GM18909 (cell line): ENCODE measurements at regions not wholly inside any gene's neighbourhood (a gene's known extent, or its start where the extent isn't known, plus 50 kb on each side); places are given as distances from the start of the nearest gene placed in this dataset.

Source experiments
- ATAC-seq: cut with Tn5 transposase; IDR thresholded peaks from one replicate; pipeline ENCODE4 v1.9.1; 2021; ENCODE audit warnings: mild to moderate bottlenecking; ENCODE audit not compliant: unreplicated experiment, poor library complexity

DNA sequence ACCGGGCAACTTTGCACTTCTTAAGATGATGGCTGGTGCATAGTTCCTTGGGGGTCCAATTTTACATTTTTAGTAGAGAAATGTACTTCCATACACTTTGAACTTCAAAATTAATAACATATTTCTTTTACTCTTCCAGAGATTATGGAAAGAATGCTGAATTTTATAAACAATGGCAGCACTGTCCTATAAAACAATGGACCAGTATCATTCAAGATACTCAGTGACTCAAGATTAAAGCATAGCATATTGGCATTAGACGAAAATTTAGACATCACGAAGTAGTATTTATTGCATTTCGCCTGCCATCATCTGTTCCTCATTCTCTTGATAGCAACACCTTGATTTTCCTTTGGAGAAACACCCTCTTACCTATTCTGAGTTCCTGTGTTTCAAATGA is 118.3 kb upstream of the ATF7IP start:
- no peak for ATAC-seq

DNA sequence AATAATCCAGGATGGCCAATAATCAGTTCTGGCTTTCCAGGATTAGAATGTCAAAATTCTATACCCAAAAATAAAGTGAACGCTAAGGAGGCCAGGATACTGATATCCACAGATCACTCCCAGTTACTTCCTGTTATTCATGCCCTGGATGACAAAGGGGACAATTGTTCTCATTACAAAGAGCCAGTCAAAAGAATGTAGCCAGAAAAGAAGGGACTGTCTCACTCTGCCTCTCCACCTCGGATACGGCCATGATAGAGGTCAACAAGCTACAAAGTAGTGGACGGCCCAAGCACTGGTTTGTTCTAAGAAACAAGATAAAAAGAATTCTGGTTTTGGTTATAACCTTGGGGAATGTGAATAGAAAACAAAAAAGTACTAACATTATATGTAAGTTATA is 116.1 kb upstream of the ATF7IP start:
- no peak for ATAC-seq

DNA sequence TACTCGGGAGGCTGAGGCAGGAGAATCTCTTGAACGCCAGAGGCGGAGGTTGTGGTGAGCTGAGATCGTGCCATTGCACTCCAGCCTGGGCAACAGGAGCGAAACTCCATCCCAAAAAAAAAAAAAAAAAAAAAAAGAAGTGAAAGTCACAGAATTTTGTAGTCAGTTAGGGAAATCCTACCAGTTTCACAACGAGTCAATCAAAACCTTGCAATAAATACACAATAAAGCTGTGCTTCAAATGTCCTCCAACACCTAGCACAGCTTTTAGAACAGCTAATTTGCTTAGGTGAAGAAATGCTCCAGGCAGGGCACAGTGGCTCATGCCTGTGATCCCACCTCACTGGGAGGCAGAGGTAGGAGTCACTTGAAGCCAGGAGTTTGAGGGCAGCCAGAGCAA is 112.8 kb upstream of the ATF7IP start:
- ATAC-seq: no peak

DNA sequence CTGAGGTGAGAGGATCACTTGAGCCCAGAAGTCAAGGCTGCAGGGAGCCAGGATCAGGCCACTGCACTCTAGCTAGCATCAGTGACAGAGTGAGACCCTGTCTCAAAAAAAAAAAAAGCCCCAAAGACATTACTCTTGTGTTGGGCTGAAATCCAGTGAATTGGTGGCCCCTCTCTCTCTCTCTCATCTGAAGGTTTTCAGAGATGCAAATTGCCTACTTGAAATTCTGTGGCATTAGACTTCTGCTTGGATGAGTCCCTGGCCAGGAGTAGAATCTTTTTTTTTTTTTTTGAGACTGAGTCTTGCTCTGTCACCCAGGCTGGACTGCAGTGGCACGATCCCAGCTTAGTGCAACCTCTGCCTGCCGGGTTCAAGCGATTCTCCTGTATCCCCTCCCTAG is 112.0 kb upstream of the ATF7IP start:
- ATAC-seq: no peak

DNA sequence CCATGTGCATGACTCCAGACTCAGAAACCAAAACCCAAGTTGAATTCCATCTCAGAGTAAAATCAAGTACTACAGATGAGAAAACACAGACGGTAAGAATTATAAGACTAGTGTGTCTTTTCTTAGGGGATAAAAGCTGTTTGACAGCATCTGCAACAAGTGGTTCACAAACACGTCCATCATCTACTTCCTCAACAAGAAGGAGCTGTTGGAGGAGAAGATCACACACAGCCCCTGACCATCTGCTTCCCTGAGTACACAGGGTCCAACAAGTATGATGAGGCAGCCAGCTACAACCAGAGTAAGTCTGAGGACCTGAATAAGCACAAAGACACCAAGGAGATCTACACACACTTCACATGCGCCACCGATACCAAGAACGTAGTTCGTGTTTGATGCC is 110.7 kb upstream of the ATF7IP start:
- no peak for ATAC-seq

DNA sequence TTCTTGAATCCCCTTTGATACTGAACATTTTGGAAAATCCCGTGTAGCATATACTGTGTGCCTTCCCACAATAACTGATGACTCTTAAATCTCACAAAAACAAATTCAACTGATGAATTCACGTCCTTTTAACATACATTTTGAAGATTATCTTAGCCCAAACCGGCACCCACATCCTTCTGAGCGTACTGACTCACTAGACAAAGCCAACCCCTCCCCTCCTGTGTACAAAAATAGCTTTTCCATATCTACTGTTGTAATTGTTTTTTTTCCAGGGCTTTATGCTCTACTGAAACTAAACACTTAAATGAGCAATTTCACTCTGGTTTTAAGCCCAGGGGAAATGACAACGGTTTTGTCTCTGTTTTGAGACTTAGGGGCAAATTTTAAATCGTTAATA is 109.4 kb upstream of the ATF7IP start:
- no peak for ATAC-seq

DNA sequence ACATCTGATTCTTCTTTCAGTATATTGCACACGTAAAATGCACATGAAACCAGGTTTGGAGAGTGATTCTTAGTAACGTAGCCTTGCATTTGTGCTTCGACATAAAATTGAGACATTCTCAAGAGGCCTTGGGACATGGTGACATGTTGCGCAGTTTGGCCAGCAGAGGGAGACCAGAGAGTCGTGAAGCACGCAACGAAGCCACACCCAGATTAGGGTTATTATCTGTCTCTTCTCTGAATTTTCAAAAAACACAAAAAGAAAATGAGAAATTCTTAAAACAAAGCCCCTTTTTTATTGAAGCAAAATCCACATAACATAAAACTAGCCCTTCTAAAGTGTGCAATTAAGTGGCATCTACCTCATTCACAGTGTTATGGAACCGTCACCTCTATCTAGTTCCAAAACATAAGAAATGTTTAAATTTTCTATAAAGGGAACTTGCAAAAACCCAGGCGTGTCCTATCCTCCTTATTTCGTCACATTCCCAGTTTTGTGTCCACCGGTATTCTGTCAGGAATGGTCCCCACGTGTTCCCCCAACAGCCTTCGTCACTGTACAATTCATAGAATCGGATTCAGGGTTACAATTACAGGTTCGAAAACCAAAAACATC is 108.8 kb upstream of the ATF7IP start:
- peak; percentile 66 for ATAC-seq

DNA sequence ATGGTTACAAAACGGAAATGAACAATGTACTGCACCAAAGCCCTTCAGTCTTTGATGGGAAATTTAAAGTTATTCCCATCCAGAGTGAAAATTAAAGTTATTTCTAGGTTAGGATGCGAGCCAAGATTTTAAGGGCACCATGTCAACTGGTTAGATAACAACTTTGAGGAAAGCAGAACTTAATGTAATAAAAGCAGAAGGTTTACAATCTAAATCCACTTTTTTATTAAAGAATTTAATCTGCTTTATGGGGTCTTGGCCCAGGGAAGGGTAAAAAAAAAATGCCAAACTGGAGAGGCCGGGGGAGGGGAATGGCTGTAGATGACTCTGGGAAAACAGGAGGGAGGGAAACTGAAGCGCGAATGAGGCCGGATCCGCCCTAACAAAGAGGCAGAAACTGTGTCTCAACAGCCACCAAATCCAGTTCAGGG is 108.2 kb upstream of the ATF7IP start:
- no peak for ATAC-seq

DNA sequence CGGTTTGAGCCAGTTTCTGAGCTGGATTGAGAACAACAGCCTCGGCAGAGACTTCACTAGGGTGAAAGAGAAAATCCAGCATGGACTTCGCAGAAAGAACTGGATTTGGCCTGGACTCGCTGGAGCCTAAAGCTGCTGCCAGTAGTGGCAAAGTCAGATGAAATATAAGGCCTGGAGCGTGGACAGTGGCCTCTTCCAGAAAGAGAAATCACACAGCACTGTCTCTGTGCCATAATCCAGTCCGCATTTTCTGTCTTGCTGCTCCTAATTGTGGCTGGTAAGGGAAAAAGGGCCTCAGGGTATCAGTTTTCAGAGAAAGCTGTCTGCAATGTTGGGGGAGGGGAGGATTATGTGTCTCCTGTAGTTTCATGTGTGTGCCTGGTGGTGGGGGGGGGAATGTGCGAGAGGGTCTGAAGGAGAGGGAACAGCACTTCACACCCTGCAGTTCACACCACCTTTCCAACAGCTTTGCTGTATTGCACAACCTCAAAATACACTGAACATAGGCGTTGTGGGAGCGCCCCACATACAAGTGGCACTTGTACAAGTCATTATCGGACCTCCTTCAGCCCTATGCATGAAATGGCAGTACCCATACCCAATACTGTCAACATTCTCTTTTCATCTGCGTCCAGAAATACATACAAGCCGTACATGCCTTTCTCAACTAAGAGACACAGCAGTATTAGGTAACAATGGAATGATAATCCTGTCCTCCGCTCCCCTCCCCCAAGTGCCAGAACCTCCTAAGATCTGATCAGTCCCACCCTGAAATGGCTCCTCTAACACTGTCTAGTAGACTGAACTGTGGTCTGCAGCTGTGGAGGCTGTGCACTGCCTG is 107.5 kb upstream of the ATF7IP start:
- peak; percentile 69 for ATAC-seq

DNA sequence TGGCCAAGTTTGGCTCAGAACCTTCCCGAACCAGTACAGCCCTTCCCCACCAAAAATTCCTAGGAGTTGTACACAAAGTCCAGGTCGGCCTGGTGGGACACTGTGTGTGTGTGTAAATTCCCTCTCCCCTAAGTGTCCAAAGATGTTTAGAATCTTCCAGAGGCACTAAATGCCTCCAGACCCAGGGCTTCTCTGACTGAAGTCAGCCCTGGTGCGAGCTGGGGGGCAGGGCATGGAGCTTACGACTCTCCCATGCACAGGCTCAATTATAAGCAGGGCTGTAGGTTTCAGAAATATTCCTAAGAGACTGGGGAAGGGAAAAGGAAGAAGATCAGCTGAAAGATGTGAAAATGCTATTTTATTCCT is 106.9 kb upstream of the ATF7IP start:
- no peak for ATAC-seq

DNA sequence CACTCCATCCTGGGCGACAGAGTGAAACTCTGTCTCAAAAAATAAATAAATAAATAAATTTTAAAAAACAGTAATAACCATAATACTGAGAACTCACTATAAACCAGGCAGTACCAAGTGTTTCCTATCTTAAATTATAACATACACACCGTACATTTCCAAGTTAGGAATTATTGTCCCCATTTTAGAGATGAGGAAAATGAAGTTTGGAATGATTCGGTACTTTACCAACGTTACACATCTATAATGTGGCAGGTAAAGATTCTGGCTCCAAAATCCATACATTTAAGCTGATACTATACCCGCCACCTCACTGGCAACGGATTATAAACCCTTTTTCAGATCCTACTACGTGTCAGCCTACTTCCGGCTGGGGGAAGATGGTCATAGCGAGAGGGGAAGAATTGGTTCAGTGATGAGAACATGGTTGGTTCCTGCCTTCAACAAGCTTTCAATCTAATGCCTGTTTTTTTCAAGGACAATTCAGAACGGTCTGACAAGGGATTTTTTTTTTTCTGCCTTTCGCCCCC is 105.9 kb upstream of the ATF7IP start:
- no peak for ATAC-seq

DNA sequence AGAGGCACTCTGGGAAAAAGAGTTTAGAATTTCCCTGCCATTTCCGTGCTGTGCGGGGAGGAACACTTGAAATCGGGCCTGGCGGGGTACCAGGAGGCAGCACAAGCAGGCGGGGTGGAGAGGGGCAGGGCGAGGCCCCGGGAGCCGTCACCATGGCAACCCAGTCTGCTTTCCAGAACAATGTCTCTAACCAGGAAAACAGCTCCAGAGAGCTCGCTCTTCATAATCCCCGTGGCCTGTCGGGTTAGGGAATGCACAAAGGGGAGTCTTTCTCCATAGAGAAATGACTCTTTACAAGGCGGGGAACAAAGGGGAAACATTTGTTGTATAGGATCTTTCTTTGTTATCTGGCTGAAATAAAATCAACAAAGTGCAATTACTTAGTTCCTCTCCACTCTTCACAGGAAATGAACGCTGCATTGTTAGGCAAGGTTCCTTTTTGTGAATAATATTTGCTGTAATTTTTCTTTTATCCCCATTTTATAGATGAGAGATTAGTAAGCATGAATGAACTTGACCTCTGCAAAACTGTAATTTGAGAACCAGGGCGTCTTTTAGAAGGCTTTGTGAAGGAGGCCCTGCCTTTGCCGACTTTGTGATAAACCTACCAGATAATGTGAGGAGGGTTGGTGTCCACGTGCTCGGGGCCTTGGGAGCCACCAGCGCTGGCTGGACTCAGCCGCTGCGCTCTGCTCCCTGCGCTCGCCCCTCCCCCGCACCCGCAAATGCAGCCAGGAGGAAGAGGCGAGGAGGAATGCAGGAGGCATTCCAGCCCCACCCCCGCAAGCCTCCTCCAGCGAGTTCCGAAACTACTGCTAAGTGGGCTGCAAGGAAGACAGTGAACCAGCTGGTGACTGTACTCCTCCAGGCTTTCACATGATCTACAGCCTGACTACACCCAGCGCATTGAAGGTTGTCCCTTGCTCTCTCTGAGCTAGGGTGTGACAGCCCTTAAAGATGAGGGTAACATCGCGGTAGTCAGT is 105.2 kb upstream of the ATF7IP start:
- no peak for ATAC-seq

DNA sequence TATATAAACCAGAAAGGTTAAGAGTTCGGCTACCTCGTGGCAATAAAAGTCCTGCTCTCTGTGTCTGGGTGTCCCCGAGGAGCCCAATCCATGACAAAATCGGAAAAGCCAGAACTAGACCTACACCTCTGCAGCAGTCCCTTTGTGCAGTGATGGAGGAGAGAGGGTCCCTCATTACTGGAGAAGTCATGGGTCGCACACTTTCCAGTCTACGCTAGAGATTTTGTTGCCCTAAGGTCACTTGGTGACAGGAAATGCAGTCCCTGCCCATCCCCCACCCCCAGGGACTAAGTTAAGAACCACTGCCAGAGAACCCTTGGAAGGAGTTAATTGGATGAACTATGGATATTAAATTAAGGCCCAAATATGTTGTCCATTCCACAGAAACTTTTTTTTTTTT is 104.4 kb upstream of the ATF7IP start:
- no peak for ATAC-seq

DNA sequence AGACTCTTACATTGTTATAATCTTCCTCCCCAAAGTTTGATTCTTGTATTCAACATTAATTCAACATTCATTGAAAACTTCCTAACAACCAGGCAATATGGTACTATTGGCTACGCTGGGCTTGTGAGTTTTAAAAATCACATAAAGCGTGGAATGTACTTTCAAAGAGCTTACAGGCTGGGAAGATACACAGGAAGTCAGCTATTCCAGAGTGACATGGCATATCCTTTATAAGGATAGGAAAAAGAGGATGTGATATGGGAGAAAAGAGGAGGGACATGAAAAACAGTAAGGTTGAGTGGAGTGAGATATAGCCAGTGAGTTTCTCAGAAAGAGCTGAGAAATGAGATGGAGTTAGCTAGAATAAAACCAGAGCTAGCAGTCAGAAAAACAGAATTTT is 103.6 kb upstream of the ATF7IP start:
- no peak for ATAC-seq

DNA sequence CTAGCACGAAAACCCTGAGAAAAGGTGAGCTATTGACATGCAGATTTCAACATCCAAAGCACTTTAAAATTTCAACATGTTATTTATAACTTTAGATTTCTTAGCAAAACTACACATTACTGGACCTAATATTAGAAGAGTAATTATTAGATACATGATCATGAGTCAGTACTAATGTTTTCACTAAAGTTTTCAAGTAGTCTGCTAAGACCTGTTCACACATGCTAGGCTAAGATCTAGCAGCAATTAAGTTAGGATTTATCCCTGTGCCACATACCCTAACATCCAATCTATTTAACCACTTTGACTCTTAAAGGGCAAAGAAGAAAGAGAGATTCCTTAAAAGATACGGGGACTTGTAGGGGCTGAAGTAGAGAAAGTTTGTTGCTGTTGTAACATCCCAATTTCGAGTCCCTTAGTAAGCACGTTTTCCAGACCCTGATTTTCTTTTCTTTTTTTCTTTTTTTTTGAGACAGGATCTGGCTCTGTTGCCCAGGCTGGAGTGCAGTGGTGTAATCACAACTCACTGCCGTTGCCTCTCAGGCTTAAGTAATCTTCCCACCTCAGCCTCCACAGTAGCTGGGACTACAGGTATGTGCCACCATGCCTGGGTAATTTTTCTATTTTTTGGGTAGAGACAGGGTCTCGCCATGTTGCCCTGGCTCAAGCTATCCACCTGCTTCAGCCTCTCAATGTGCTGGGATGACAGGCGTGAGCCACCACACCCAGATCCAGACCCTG is 102.5 kb upstream of the ATF7IP start:
- ATAC-seq: no peak

DNA sequence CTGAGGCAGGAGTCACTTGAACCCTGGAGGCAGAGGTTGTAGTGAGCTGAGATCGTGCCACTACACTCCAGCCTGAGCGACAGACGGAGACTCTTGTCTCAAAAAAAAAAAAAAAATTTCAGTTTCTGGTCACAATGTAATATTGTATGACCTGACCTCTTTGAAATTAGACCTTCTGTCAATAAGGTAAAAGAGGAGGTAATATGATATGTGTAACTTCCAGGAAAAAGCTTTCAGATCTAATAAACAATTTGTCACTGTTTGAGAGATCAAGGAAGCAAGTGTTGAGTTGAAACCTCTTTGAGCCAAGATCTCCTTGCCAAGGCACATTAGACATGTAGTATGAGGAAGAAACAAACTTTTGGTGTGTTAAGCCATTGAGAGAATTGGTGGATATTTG is 101.7 kb upstream of the ATF7IP start:
- no peak for ATAC-seq

DNA sequence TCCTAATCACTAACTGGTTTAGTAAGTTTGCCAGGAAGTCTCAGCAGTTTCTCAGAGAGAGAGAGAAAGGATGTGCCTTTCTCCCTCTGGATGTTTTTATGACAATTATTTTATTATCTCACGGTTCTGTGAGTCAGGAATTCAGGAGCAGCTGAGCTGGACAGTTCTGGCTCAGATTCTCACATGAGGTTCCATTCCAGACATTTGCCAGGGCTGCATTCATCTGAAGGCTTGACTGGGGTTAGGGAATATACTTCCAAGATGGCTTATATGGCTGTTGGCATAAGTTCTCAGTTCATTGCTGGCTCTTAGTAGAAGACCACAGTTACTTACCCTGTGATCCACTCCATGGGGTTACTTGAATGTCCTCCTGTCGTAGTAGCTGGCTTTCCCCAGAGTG is 101.2 kb upstream of the ATF7IP start:
- ATAC-seq: no peak

DNA sequence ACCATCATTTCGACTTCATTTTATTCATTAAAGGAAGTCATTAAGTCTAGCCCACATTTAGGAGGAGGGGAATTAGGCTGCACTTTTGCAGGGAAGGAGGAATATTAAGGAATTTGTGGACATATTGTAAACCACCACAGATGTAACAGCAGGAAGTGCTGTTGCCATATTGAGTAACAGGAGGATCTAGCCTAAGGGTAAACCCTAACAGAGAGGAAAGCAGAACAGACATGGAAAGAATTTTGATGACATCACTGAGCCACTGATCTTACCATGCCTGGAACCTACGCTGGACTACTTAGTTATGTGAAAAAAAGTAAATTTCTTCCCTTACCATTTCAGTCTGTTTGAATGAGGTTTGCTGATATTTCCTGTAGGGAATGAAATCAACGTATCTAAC is 100.7 kb upstream of the ATF7IP start:
- no peak for ATAC-seq

DNA sequence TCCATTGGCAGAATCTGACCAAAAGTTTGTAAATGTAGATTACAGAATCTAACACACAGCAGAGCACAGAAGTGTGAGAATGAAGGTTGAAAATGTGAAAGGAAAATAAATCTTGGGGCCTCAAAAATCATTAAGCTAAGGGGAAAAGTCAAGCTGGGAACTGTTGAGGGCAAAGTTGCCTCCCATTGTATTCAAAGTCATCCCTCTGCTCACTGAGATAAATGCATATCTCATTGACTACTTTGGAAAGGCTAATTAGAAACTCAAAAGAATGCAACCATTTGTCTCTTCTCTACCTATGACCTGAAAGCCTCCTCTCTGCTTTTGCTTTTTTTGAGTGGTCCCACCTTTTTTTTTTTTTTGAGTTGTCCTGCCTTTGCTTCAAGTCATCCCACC is 97.4 kb upstream of the ATF7IP start:
- ATAC-seq: no peak

DNA sequence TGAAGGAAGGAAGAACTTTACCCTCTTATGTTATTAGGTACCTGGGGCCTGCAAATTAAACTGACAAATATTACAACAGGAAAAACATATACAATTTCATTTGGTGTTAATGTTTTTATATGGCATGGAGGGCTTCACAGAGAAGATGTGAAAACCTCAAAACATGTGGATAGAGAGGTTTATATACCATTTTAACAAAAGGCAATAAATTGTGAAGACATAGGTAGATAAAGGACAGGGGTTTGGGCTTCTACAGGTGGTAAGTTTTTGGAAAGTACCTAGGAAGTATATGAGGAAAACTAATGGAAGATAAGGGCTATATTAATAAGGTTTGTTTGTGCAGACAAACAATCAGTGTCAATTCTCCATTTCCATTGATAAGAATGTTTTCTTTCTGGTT is 95.1 kb upstream of the ATF7IP start:
- ATAC-seq: no peak
